Endothelial cell of umbilical vein (primary cell): ENCODE measurements at regions not wholly inside any gene's neighbourhood (a gene's known extent, or its start where the extent isn't known, plus 50 kb on each side); places are given as distances from the start of the nearest gene placed in this dataset.

Experiments
- BruUV-seq: library from RNA; stranded (reverse); fragments of 400-500 nt; replicated peaks from 2 replicates; lab custom pipeline; 2021; lab: Mats Ljungman, UMichigan
- CTCF ChIA-PET: fragments of 300-600, 350-600 bp; sonication (Branson Sonifier 250); formaldehyde crosslinking; loops from one replicate; lab custom pipeline; 2021; ENCODE audit warnings: antibody characterized with exemption, inconsistent platforms; lab: Charles Lee
- POLR2A ChIA-PET: fragments of 300-600, 350-600 bp; sonication (Branson Sonifier 250); formaldehyde crosslinking; loops from one replicate; lab custom pipeline; 2021; ENCODE audit warnings: antibody characterized with exemption, inconsistent platforms; lab: Charles Lee
- DNase-seq: peaks from one replicate; pipeline ENCODE4 v3.0.0-alpha.2; 2011; ENCODE audit warnings: low read depth, low spot score
- FAIRE-seq: peaks from 2 replicates; lab custom pipeline; 2011; peaks lifted over from hg19 to GRCh38; lab: Jason Lieb, UNC
- H2AFZ ChIP-seq: 2 replicates; pipeline ENCODE4 v1.6.0; 2012; ENCODE audit warnings: low read depth, low read length, control low read depth, inconsistent platforms
- H3K27ac ChIP-seq: 2 replicates; pipeline ENCODE4 v1.5.1; 2011; ENCODE audit warnings: low read depth, mild to moderate bottlenecking, control low read depth, low read length, moderate library complexity; ENCODE audit not compliant: insufficient read depth
- H3K27me3 ChIP-seq, 2 experiments: 2 replicates each; pipeline versions ENCODE4 v1.6.0 to v1.6.1; 2011; ENCODE audit warnings: low read length in 2 of 2, mixed read lengths in 1 of 2; ENCODE audit not compliant: control insufficient read depth in 2 of 2, insufficient read depth in 2 of 2
- H3K36me3 ChIP-seq, 2 experiments: 2 replicates in 1 of 2; 3 replicates in 1 of 2; pipeline ENCODE4 v1.5.1; 2011; ENCODE audit warnings: low read length in 2 of 2, mild to moderate bottlenecking in 1 of 2, moderate library complexity in 1 of 2; ENCODE audit not compliant: control insufficient read depth in 2 of 2, insufficient read depth in 2 of 2; ENCODE audit errors: extremely low read depth in 1 of 2
- H3K4me1 ChIP-seq: 3 replicates; pipeline ENCODE4 v1.5.1; 2011; ENCODE audit warnings: mild to moderate bottlenecking, low read length; ENCODE audit not compliant: control insufficient read depth, insufficient read depth; ENCODE audit errors: extremely low read depth
- H3K4me2 ChIP-seq: 2 replicates; pipeline ENCODE4 v1.6.1; 2011; ENCODE audit warnings: low read length, control low read depth, mixed read lengths; ENCODE audit not compliant: insufficient read depth
- H3K4me3 ChIP-seq, 3 experiments: fragments of 200-600 bp in 1 of 3; sonication (generic), shearing (Covaris generic) in 1 of 3; replicated peaks in 1 of 3; 2 replicates each; pipeline ENCODE4 v1.5.1; 2011 to 2016; ENCODE audit warnings: control low read depth in 3 of 3, low read length in 3 of 3, mild to moderate bottlenecking in 2 of 3, inconsistent platforms in 1 of 3, low read depth in 1 of 3, moderate library complexity in 1 of 3; ENCODE audit not compliant: insufficient read depth in 1 of 3
- H3K79me2 ChIP-seq: 2 replicates; pipeline ENCODE4 v1.6.0; 2012; ENCODE audit warnings: low read length, inconsistent platforms; ENCODE audit not compliant: control insufficient read depth, insufficient read depth
- H3K9ac ChIP-seq: replicated peaks from 2 replicates; pipeline ENCODE3; 2011; ENCODE audit warnings: low read length, control low read depth; ENCODE audit not compliant: insufficient read depth; ENCODE audit errors: extremely low read depth
- H3K9me1 ChIP-seq: replicated peaks from 3 replicates; pipeline ENCODE4 v1.6.0; 2011; ENCODE audit warnings: mild to moderate bottlenecking, low read length; ENCODE audit not compliant: control insufficient read depth, insufficient read depth; ENCODE audit errors: extremely low read depth
- H3K9me3 ChIP-seq: replicated peaks from 2 replicates; pipeline ENCODE4 v1.5.1; 2012; ENCODE audit warnings: low read length, inconsistent platforms; ENCODE audit not compliant: control insufficient read depth, insufficient read depth
- H4K20me1 ChIP-seq: replicated peaks from 2 replicates; pipeline ENCODE3; 2011; ENCODE audit warnings: mild to moderate bottlenecking, low read length; ENCODE audit not compliant: control insufficient read depth, insufficient read depth; ENCODE audit errors: extremely low read depth
- FOS ChIP-seq: IDR thresholded peaks from 2 replicates; pipeline ENCODE4 v1.6.1; 2011; ENCODE audit warnings: mild to moderate bottlenecking, low read length, moderate library complexity, borderline replicate concordance; ENCODE audit not compliant: insufficient read depth
- GATA2 ChIP-seq: IDR thresholded peaks from 2 replicates; pipeline ENCODE4 v1.7.0; 2011; ENCODE audit warnings: low read depth, mild to moderate bottlenecking, moderate library complexity, mixed read lengths, low read length; ENCODE audit not compliant: insufficient read length, insufficient read depth
- JUN ChIP-seq: IDR thresholded peaks from 2 replicates; pipeline ENCODE4 v1.6.1; 2011; ENCODE audit warnings: borderline replicate concordance, low read depth; ENCODE audit not compliant: insufficient read length, insufficient read depth
- MAX ChIP-seq: IDR thresholded peaks from 2 replicates; pipeline ENCODE4 v1.6.1; 2011; ENCODE audit not compliant: insufficient read depth, insufficient read length
- MYC ChIP-seq: IDR thresholded peaks from one replicate; pipeline ENCODE4 v1.6.1; 2011; ENCODE audit warnings: mild to moderate bottlenecking, low read depth, low read length
- POLR2A ChIP-seq: IDR thresholded peaks from 2 replicates; pipeline ENCODE4 v1.6.1; 2012; ENCODE audit warnings: low read depth, mild to moderate bottlenecking, control low read depth, low read length
- POLR2AphosphoS5 ChIP-seq: IDR thresholded peaks from 2 replicates; pipeline ENCODE4 v1.6.1; 2012; ENCODE audit warnings: low read depth, mild to moderate bottlenecking, control low read depth, low read length, moderate library complexity; ENCODE audit not compliant: insufficient read depth
- dilution Hi-C: fragments of 300-500 bp; cut with MboI; formaldehyde crosslinking; loops from one replicate; pipeline ENCODE4 v1.15.0; 2019; ENCODE audit warnings: low sequenced_read_pairs; ENCODE audit not compliant: extremely low pct_ligation_motif_present
- intact Hi-C: fragments of 100-400 bp; cut with micrococcal nuclease; formaldehyde crosslinking; loops from one replicate; pipeline ENCODE4 v1.10.0; 2022
- TF ChIP-seq, protein P1 (sequence below), 2 donors: IDR thresholded peaks; 1 replicate in 1 of 2; 2 replicates in 1 of 2; pipeline ENCODE4 v1.5.1; 2011; ENCODE audit warnings: low read length in 2 of 2, mild to moderate bottlenecking in 2 of 2, moderate library complexity in 2 of 2, control low read depth in 1 of 2, inconsistent platforms in 1 of 2, low read depth in 1 of 2; ENCODE audit not compliant: insufficient read depth in 1 of 2; ENCODE audit errors: extremely low read depth in 1 of 2

GRCh38 chr1:96971439-96971838 lies 249.9 kb downstream of the PTBP2 start:
- H3K9me3 ChIP-seq: no peaks in the 10 kb centered on the region
- no peak overlapping the region for H3K27ac ChIP-seq
- H3K79me2 ChIP-seq: no peaks in the 10 kb centered on the region
- no peaks in the 10 kb centered on the region for H4K20me1 ChIP-seq
- no peaks in the 10 kb centered on the region for H3K4me1 ChIP-seq
- DNase-seq (no peak), FAIRE-seq (no peak)
- no peaks in the 10 kb centered on the region for H3K9me1 ChIP-seq
- no peak for TF ChIP-seq MYC
- TF ChIP-seq, protein P1, sequence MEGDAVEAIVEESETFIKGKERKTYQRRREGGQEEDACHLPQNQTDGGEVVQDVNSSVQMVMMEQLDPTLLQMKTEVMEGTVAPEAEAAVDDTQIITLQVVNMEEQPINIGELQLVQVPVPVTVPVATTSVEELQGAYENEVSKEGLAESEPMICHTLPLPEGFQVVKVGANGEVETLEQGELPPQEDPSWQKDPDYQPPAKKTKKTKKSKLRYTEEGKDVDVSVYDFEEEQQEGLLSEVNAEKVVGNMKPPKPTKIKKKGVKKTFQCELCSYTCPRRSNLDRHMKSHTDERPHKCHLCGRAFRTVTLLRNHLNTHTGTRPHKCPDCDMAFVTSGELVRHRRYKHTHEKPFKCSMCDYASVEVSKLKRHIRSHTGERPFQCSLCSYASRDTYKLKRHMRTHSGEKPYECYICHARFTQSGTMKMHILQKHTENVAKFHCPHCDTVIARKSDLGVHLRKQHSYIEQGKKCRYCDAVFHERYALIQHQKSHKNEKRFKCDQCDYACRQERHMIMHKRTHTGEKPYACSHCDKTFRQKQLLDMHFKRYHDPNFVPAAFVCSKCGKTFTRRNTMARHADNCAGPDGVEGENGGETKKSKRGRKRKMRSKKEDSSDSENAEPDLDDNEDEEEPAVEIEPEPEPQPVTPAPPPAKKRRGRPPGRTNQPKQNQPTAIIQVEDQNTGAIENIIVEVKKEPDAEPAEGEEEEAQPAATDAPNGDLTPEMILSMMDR (IDR thresholded peaks at IDR 0.05; ENCODE audit: extremely low read depth in 1 of 2, insufficient read depth in 1 of 2, low read depth in 1 of 2, low read length in 2 of 2): no peak
- no peak for TF ChIP-seq FOS
- no peak for TF ChIP-seq MAX
- no peak for TF ChIP-seq POLR2AphosphoS5
- no peak for TF ChIP-seq POLR2A
- no peak for TF ChIP-seq GATA2
- no peak for TF ChIP-seq JUN
- H3K9ac ChIP-seq: no peak overlapping the region
- CTCF ChIA-PET: interaction anchor here (0.6 to 1.5 kb wide), 3 partner anchors 9 to 748 kb away, joined by 3 to 7 read pairs (median 3); no protein-coding TSS in a partner anchor
- dilution Hi-C loops (no loop called here), intact Hi-C loops (no loop called here)
- no peak overlapping the region for H2AFZ ChIP-seq
- H3K4me3 ChIP-seq: no peak overlapping the region
- H3K27me3 ChIP-seq: peaks cover 11 to 21% of the 10 kb centered on the region in 2 experiments
- POLR2A ChIA-PET: no interaction called here
- BruUV-seq: no TSS peak
- no peaks in the 10 kb centered on the region for H3K36me3 ChIP-seq
- no peak overlapping the region for H3K4me2 ChIP-seq
